HG03159 (cell line): ENCODE measurements at regions not wholly inside any gene's neighbourhood (a gene's known extent, or its start where the extent isn't known, plus 50 kb on each side); places are given as distances from the start of the nearest gene placed in this dataset.
"Not testable (repeated sequence)": the region's sequence is repeated elsewhere in the genome, so short reads cannot be mapped to it uniquely, and the experiment has no call there.

ENCODE experiments used
- ATAC-seq: cut with Tn5 transposase; IDR thresholded peaks from one replicate; pipeline ENCODE4 v1.9.1; 2021; ENCODE audit warnings: mild to moderate bottlenecking, moderate library complexity; ENCODE audit not compliant: unreplicated experiment

DNA sequence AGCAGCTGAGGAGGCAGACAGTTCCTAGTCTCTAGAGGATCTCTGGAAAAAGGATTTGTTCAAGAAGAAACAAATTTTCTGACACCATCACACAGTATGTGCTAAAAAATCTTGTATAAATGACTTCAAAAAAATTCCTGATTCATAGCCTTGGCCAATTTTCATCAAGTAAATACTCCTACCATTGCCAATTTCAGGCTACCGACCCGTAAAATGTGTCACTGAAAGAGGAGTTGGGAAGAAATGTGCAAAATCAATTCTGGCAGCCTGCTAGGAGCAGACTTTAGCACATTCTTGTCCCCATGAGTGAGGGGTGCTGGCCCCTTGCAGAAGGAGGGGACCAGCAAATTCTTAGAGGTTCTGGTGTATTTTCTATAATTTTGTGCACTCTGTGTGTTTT lies 109.4 kb downstream of the TMEM30B start:
- no peak for ATAC-seq

DNA sequence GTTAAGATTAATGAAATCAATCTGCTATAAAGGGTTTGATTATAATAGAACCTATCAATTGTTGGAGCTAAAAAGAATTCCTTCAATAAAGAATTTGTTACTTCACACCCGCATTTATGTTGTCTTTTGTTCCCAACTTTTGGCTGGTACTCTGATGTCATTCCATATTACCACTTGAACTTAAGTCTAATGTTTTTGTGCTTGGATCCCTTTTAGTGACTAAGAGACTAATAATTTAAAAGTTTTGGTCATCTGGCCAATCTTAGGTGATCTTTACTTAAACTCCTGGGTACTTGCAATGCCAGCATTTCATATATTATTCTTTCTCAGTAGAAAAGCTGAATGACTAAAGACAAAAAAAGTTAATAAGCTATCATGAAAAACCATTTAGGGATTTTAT lies 113.0 kb downstream of the TMEM30B start:
- no peak for ATAC-seq

DNA sequence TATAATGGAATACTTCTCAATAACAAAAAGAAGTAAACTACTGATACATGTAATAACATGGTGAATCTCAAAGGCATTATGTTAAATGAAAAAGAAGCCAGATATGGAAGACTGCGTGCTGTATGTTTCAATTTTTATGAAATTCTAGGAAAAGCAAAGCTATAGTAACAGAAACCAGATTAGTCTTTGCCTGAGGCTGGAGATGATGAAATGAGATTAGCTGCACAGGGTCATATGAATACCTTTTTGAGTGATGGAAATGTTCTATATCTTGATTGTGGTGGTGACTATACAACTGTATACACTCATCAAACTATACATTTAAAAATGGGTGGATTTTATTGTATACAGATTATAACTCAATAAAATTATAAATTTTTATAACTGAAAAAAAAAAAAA lies 113.5 kb downstream of the TMEM30B start:
- no peak for ATAC-seq

GRCh38 chr14:61160798-61161197 lies 120.3 kb downstream of the TMEM30B start:
- ATAC-seq, result no peak

DNA sequence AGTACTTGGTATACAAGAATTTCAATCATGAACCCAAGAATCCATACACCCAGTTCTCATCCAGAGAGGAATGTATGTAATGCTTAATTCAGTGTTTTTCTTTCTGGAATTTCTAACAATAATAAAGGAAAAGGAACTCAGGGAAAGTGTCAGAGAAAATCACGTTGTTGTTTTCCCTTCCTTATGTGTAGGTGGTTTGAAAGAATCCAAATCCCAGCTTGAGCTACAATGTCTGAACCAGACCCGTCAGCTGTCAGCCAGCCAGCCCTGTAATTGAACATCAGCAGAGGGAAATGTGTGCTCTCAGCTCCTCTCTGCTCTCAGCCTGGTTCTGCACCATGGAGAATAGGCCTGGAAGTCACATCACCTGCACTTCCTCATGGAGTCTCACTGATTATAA lies 126.5 kb downstream of the TMEM30B start:
- ATAC-seq, result no peak

DNA sequence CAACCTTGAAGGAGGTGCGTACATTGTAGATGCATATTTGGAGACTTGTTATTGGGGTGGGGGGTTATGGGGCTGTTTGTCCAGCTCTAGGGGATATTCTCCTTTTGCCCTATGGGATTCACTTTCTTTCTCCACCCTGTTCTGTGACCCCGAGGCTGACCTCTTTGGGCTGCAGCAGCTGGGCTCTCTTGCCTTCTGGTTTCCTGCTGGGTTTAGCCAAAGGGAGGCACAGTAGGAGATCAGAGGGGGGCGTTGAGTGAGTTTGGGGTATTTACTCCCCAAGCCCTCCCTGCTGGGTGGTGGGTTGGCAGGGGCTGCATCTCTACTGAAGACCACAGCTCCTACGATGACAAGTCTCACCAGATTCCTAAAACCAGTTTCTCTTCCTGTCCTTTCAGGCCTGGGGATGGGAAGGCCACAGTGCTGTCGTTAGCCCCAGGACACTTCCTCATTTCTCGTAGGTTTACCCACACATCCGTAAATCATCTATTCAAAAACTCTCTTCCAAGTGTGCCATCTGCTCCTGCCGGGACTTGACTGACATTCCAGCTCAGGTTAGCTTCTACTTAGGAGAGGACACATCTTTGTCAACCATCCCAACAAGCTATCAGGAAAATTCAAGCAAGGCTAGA lies 127.1 kb downstream of the TMEM30B start:
- ATAC-seq, result no peak

- no peak for ATAC-seq
Measured at GRCh38 chr14:61153431-61153830, 127.7 kb downstream of the TMEM30B start.

- no peak for ATAC-seq
Measured at GRCh38 chr14:61152851-61153364, 128.2 kb downstream of the TMEM30B start.

DNA sequence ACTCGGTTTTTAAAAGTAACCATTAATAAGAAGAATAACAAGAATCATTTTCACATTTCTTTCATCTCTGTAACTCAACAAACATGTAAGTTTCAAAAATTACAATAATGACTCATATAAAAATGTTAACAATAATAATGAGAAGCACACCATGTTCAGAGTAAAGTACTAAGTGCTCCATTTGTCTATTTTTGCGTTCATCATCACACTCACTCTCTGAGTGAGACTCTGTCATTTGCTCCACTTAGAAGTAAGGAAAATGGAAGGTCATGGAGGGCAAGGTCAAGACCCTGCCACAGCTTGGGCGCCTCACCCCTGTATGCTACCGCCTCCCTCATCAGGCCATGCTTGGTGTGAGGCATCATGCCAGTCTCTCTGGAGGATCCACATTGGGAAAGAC lies 129.9 kb downstream of the TMEM30B start:
- ATAC-seq, result no peak

DNA sequence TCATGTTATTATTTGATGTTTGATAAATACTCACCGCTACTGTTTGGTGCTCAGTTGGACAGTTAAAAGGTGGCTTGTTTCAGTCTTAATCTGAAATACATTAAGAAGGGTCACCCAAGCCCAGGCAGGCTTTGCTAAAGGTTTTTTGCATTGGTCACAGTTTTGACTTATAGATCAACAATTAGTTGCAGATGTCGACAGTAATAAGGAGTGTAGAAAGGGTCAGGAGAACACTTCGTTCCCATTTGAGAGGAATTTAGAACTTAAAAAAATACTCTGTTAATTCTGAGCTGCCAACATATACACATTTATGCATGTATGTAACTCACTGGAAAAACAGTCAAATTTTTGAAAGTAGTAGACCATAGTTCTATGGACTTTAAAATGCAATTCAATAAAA lies 130.3 kb downstream of the TMEM30B start:
- ATAC-seq, result no peak

DNA sequence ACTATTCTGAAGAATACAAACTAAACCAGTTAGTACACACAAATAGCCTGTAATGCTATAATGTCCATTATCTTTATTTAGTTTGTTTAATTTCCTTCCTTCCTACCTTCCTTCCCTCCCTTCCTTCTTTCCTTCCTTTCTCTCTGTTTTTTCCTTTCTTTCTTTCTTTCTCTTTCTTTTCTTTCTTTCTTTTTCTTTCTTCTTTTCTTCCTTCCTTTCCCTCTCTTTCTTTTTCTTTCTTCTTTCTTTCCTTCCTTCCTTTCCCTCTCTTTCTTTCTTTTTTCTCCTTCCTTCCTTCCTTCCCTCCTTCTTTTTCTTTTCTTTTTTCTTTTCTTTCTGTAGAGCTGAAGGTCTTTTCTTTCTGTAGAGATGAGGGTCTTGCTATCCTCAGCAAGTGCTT lies 131.2 kb downstream of the TMEM30B start:
- ATAC-seq, result no peak

GRCh38 chr14:61148742-61149350 lies 132.3 kb downstream of the TMEM30B start:
- no peak for ATAC-seq

- ATAC-seq, result no peak
Measured at GRCh38 chr14:61147831-61148549, 133.1 kb downstream of the TMEM30B start.

- ATAC-seq, result no peak
Measured at GRCh38 chr14:61147381-61147821, 133.7 kb downstream of the TMEM30B start.

DNA sequence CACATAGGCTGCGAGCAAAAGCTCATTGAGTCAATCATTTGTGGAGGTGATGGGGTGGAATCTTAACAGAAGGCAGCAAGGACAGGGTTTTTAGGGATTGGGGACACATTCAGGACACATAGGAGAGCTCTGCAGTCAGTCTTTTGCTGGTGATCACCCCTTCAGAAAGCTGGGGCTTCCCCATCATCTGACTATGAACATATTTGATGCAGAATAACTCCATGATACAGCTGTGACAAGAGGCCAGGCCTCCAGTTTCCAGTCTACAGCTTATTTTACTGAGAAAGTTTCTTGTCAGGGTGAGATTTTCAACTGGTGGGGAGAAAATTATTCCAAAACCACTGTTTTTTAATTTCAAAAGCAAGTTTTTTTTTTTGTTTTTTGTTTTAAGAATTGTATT lies 134.2 kb downstream of the TMEM30B start:
- ATAC-seq, result no peak

GRCh38 chr14:61145903-61146481 lies 135.1 kb downstream of the TMEM30B start:
- ATAC-seq, result no peak

GRCh38 chr14:61145034-61145902 lies 135.9 kb downstream of the TMEM30B start:
- ATAC-seq, result no peak

- ATAC-seq, result not testable (repeated sequence)
Measured at GRCh38 chr14:61144117-61145033, 136.8 kb downstream of the TMEM30B start.

- ATAC-seq, result no peak
Measured at GRCh38 chr14:61140872-61141271, 140.3 kb downstream of the TMEM30B start.

- no peak for ATAC-seq
Measured at GRCh38 chr14:61140271-61140670, 140.9 kb downstream of the TMEM30B start.
